Breast epithelium (tissue), 4 donors: ENCODE measurements at regions not wholly inside any gene's neighbourhood (a gene's known extent, or its start where the extent isn't known, plus 50 kb on each side); places are given as distances from the start of the nearest gene placed in this dataset.

Experiments used
- DNase-seq, 2 donors: peaks; one replicate each; pipeline ENCODE4 v3.0.0-alpha.2; 2019; ENCODE audit warnings: low spot score in 2 of 2
- H3K27ac ChIP-seq, 2 donors: fragments of 200-600 bp; sonication (generic) in 1 of 2; one replicate each; pipeline ENCODE4 v1.5.1; 2016 to 2019; ENCODE audit warnings: mild to moderate bottlenecking in 1 of 2
- H3K27me3 ChIP-seq, 2 donors: fragments of 200-600 bp; sonication (generic) in 1 of 2; one replicate each; pipeline versions ENCODE4 v1.5.1 to v1.6.0; 2017 to 2019; ENCODE audit warnings: control low read depth in 1 of 2, mild to moderate bottlenecking in 1 of 2
- H3K36me3 ChIP-seq: fragments of 200-600 bp; one replicate; pipeline ENCODE4 v1.5.1; 2019
- H3K4me1 ChIP-seq, 2 donors: fragments of 200-600 bp; sonication (generic); one replicate each; pipeline ENCODE4 v1.5.1; 2016 to 2019; ENCODE audit warnings: control low read depth in 1 of 2
- H3K4me3 ChIP-seq, 3 donors: fragments of 200-600 bp; sonication (generic); 1 replicate in 2 of 3; 2 replicates in 1 of 3; pipeline ENCODE4 v1.5.1; 2016 to 2019; ENCODE audit warnings: mild to moderate bottlenecking in 3 of 3, moderate library complexity in 2 of 3
- H3K9me3 ChIP-seq, 2 donors: fragments of 200-600 bp; sonication (generic) in 1 of 2; one replicate each; pipeline ENCODE4 v1.5.1; 2016 to 2019; ENCODE audit warnings: control low read depth in 1 of 2
- CTCF ChIP-seq, 3 donors: fragments of 450-650 bp; IDR thresholded peaks; one replicate each; pipeline ENCODE4 v1.5.1; 2016 to 2017; ENCODE audit warnings: antibody characterized with exemption in 3 of 3, mild to moderate bottlenecking in 3 of 3, moderate library complexity in 3 of 3
- POLR2A ChIP-seq: fragments of 450-650 bp; IDR thresholded peaks from one replicate; pipeline ENCODE4 v1.6.1; 2016; ENCODE audit warnings: antibody characterized with exemption, mild to moderate bottlenecking, moderate library complexity
- POLR2AphosphoS5 ChIP-seq, 3 donors: sonication (generic); formaldehyde crosslinking; IDR thresholded peaks; one replicate each; pipeline ENCODE4 v1.6.1; 2017; ENCODE audit warnings: antibody characterized with exemption in 3 of 3
- intact Hi-C: fragments of 100-400 bp; cut with DNase I; formaldehyde crosslinking; loops from one replicate; pipeline ENCODE4 v1.15.1; 2023; ENCODE audit warnings: low total_unique reads

- H3K4me1 ChIP-seq: no peaks in the 10 kb centered on the region
- no peaks in the 10 kb centered on the region for H3K27me3 ChIP-seq
- H3K4me3 ChIP-seq: no peak overlapping the region
- H3K36me3 ChIP-seq: no peaks in the 10 kb centered on the region
- DNase-seq: no peak
- TF ChIP-seq POLR2AphosphoS5 (IDR thresholded peaks at IDR 0.05) (no peak), POLR2A (no peak), CTCF (IDR thresholded peaks at IDR 0.05) (no peak)
- intact Hi-C loops: no loop called here
- H3K27ac ChIP-seq: no peak overlapping the region
- peaks cover 8 to 17% of the 10 kb centered on the region in 2 donors for H3K9me3 ChIP-seq
These were observed 578.0 kb downstream of the EFNA5 start for GRCh38 chr5:107092695-107093094.

GRCh38 chr5:107090506-107090905 lies 580.2 kb downstream of the EFNA5 start:
- Histone ChIP-seq H3K4me1 (no peaks in the 10 kb centered on the region), H3K36me3 (no peaks in the 10 kb centered on the region), H3K27me3 (no peaks in the 10 kb centered on the region), H3K9me3 (peaks cover 8 to 17% of the 10 kb centered on the region in 2 donors), H3K4me3 (no peak overlapping the region), H3K27ac (no peak overlapping the region)
- intact Hi-C loops: no loop called here
- no peak for DNase-seq
- TF ChIP-seq POLR2A (no peak), CTCF (IDR thresholded peaks at IDR 0.05) (no peak), POLR2AphosphoS5 (IDR thresholded peaks at IDR 0.05) (no peak)

- no peak for TF ChIP-seq CTCF (IDR thresholded peaks at IDR 0.05)
- no peak for TF ChIP-seq POLR2AphosphoS5 (IDR thresholded peaks at IDR 0.05)
- no peak for TF ChIP-seq POLR2A
- H3K9me3 ChIP-seq: peaks cover 0 to 10% of the 10 kb centered on the region in 2 donors
- H3K36me3 ChIP-seq: no peaks in the 10 kb centered on the region
- H3K27me3 ChIP-seq: no peaks in the 10 kb centered on the region
- intact Hi-C loops: no loop called here
- H3K4me1 ChIP-seq: no peaks in the 10 kb centered on the region
- H3K27ac ChIP-seq: no peak overlapping the region
- DNase-seq: no peak
- no peak overlapping the region for H3K4me3 ChIP-seq
These were observed 581.8 kb downstream of the EFNA5 start for GRCh38 chr5:107088907-107089306.

GRCh38 chr5:107085572-107085971 lies 585.2 kb downstream of the EFNA5 start:
- Histone ChIP-seq H3K4me1 (no peaks in the 10 kb centered on the region), H3K9me3 (no peaks in the 10 kb centered on the region), H3K27ac (no peak overlapping the region), H3K4me3 (no peak overlapping the region), H3K36me3 (no peaks in the 10 kb centered on the region), H3K27me3 (no peaks in the 10 kb centered on the region)
- no peak for DNase-seq
- intact Hi-C loops: no loop called here
- no peak for TF ChIP-seq POLR2A
- no peak for TF ChIP-seq CTCF (IDR thresholded peaks at IDR 0.05)
- no peak for TF ChIP-seq POLR2AphosphoS5 (IDR thresholded peaks at IDR 0.05)

GRCh38 chr5:107074996-107075395 lies 595.7 kb downstream of the EFNA5 start:
- Histone ChIP-seq H3K36me3 (no peaks in the 10 kb centered on the region), H3K27me3 (no peaks in the 10 kb centered on the region), H3K4me1 (no peaks in the 10 kb centered on the region), H3K27ac (no peak overlapping the region), H3K4me3 (no peak overlapping the region), H3K9me3 (peaks cover 5 to 10% of the 10 kb centered on the region in 2 donors)
- TF ChIP-seq POLR2AphosphoS5 (IDR thresholded peaks at IDR 0.05) (no peak), POLR2A (no peak), CTCF (IDR thresholded peaks at IDR 0.05) (no peak)
- DNase-seq: no peak
- intact Hi-C loops: no loop called here
